ENCODE measurements at regions not wholly inside any gene's neighbourhood (a gene's known extent, or its start where the extent isn't known, plus 50 kb on each side); places are given as distances from the start of the nearest gene placed in this dataset.

DNA sequence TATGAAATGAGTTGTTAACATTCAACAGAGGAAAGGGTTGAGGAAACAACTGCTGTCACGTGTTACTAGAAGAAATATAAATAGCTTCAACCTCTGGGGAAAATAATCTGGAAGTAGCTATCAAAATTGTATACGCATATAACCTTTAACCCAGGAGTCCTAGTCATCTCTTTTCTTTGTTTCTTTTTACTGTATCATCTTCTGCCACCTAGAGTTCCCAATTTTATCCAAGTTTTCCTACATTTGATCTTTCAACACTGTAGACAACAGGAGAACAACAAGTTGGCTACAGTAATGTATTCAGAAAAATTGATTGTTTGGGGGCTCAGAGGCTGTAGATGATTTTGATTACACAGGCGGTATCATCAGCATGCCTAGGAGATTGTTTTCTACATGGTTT lies 453.7 kb downstream of the FSCB start:
- H3K36me3 Mint-ChIP-seq (ENCODE audit: low read depth) = no peaks in the 10 kb centered on the region
- no peaks in the 10 kb centered on the region for H3K27me3 Mint-ChIP-seq (ENCODE audit: low read depth)
- H3K4me3 Mint-ChIP-seq = no peak overlapping the region
- H3K27ac Mint-ChIP-seq (ENCODE audit: unreplicated experiment) = no peak overlapping the region
- TF ChIP-seq, protein P1, sequence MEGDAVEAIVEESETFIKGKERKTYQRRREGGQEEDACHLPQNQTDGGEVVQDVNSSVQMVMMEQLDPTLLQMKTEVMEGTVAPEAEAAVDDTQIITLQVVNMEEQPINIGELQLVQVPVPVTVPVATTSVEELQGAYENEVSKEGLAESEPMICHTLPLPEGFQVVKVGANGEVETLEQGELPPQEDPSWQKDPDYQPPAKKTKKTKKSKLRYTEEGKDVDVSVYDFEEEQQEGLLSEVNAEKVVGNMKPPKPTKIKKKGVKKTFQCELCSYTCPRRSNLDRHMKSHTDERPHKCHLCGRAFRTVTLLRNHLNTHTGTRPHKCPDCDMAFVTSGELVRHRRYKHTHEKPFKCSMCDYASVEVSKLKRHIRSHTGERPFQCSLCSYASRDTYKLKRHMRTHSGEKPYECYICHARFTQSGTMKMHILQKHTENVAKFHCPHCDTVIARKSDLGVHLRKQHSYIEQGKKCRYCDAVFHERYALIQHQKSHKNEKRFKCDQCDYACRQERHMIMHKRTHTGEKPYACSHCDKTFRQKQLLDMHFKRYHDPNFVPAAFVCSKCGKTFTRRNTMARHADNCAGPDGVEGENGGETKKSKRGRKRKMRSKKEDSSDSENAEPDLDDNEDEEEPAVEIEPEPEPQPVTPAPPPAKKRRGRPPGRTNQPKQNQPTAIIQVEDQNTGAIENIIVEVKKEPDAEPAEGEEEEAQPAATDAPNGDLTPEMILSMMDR (conservative IDR thresholded peaks at IDR 0.05) = no peak
- no peaks in the 10 kb centered on the region for H3K4me1 Mint-ChIP-seq
- DNase-seq (ENCODE audit: low read depth, low spot score) = no peak
- H3K9me3 Mint-ChIP-seq = no peaks in the 10 kb centered on the region

DNA sequence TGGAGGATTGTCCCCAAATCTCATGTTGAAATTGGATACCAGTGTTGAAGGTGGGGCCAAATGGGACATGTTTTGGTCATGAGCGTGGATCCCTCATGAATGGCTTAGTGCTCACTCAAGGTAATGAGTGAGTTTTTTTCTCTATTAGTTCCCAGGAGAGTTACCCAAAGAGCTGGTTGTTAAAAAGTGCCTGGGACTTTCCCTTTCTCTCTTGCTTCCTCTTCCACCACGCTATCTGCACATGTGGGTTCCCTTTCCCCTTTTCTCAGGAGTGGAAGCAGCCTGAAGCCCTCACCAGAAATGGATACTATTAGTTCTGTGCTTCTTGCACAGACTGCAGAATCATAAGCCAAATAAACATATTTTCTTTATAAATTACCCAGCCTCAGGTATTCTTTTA lies 465.4 kb downstream of the FSCB start:
- Mint-ChIP-seq H3K27me3 (ENCODE audit: low read depth) (no peaks in the 10 kb centered on the region), H3K36me3 (ENCODE audit: low read depth) (no peaks in the 10 kb centered on the region), H3K4me1 (no peaks in the 10 kb centered on the region), H3K9me3 (peaks cover 20% of the 10 kb centered on the region), H3K4me3 (no peak overlapping the region), H3K27ac (ENCODE audit: unreplicated experiment) (no peak overlapping the region)
- no peak for DNase-seq (ENCODE audit: low read depth, low spot score)
- TF ChIP-seq, protein P1 (conservative IDR thresholded peaks at IDR 0.05) = no peak

DNA sequence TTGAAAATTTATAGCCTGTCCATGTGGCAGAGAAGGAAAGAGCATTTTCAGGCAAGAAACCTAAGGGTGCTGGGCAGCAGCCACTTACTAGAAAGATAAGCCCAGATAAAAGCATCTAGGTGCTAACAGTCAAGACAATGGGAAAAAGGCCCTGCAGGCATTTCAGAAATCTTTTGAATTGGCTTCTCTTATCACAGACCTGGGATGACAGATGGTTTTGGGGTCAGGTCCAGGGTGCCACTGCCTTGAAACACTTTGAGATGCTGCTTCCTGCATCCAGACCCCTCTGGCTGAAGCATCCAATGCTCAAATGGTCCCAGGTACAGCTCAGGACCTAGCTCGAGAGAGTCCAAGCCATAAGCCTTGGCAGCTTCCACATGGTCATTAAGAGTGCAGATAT lies 466.5 kb downstream of the FSCB start:
- TF ChIP-seq, protein P1 (conservative IDR thresholded peaks at IDR 0.05) = no peak
- Mint-ChIP-seq H3K4me3 (no peak overlapping the region), H3K9me3 (peaks cover 17% of the 10 kb centered on the region), H3K36me3 (ENCODE audit: low read depth) (no peaks in the 10 kb centered on the region), H3K27ac (ENCODE audit: unreplicated experiment) (no peak overlapping the region), H3K27me3 (ENCODE audit: low read depth) (no peaks in the 10 kb centered on the region), H3K4me1 (no peaks in the 10 kb centered on the region)
- DNase-seq (ENCODE audit: low read depth, low spot score) = no peak

DNA sequence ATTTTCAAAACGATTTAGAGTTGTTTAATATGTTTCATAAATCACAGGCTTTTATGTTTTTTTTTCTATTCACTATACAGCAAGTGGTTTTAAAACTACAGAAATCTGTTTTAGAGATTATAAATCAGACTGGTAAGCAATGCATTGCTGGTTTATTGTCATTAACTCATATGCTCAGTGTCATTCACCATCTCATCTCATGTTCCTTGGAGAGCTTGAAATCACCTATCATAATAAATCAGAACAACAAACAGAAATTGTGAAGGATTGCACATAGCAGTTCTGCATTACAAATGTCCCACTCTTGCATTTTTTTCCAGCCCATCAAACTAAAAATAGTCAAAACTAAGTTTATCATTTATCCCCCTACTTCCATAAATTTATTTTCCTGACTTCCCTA lies 470.8 kb downstream of the FSCB start:
- Mint-ChIP-seq H3K36me3 (ENCODE audit: low read depth) (no peaks in the 10 kb centered on the region), H3K27me3 (ENCODE audit: low read depth) (peaks cover 3% of the 10 kb centered on the region), H3K9me3 (peaks cover 17% of the 10 kb centered on the region), H3K4me3 (no peak overlapping the region), H3K27ac (ENCODE audit: unreplicated experiment) (no peak overlapping the region), H3K4me1 (no peaks in the 10 kb centered on the region)
- TF ChIP-seq, protein P1 (conservative IDR thresholded peaks at IDR 0.05) = no peak
- DNase-seq (ENCODE audit: low read depth, low spot score) = no peak

DNA sequence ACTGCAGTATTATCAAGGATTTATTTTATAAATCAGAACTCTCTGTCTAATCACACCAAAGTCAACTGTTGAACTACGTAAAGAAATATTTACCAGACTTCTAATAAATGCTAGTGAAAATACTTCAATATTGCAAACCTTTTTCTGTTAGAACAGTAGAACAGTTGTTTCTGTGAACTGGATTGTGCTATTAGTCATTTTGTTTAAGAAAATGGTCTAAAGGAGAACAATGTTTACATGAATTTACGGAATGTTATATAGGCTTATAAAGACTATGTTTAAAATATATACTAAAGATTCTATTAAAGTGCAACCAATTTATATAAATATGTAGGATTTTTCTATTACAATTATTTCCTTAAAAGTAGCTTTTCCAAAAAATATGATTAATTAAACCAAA lies 471.4 kb downstream of the FSCB start:
- no peaks in the 10 kb centered on the region for H3K36me3 Mint-ChIP-seq (ENCODE audit: low read depth)
- TF ChIP-seq, protein P1 (conservative IDR thresholded peaks at IDR 0.05) = no peak
- H3K27ac Mint-ChIP-seq (ENCODE audit: unreplicated experiment) = no peak overlapping the region
- DNase-seq (ENCODE audit: low read depth, low spot score) = no peak
- no peaks in the 10 kb centered on the region for H3K4me1 Mint-ChIP-seq
- H3K9me3 Mint-ChIP-seq = peaks cover 17% of the 10 kb centered on the region
- H3K27me3 Mint-ChIP-seq (ENCODE audit: low read depth) = peaks cover 3% of the 10 kb centered on the region
- H3K4me3 Mint-ChIP-seq = no peak overlapping the region

DNA sequence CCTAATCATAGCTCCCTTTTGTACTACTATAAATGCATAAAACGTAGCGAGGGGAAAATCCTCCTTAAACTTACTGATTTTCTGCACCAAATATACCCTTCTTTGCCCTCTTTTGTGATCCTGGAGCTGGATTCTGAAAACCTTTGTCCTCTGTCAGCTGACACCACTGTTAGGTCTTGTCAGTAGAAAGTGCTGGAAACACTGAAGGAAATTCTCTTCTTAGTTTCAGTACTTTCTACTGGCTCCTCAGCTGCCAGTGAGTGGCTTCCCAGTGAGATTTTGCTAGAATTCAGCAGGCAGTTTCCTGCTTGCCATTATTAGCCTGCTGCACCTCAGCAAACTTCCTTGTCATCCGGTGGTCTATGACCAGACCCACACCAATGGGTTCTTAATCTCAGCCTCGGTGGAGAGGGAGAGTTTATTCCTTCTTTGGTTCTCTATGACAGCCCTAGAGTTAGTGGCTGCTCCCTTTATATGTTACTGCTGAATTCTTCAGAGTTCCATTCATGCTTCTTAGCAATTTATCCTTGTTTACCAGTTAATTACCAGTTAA lies 476.2 kb downstream of the FSCB start:
- H3K4me3 Mint-ChIP-seq = no peak overlapping the region
- TF ChIP-seq, protein P1 (conservative IDR thresholded peaks at IDR 0.05) = no peak
- peaks cover 3% of the 10 kb centered on the region for H3K27me3 Mint-ChIP-seq (ENCODE audit: low read depth)

More for the DNA sequence above, 476.2 kb downstream of the FSCB start:
- DNase-seq (ENCODE audit: low read depth, low spot score) = no peak
- Mint-ChIP-seq H3K36me3 (ENCODE audit: low read depth) (no peaks in the 10 kb centered on the region), H3K9me3 (no peaks in the 10 kb centered on the region), H3K4me1 (no peaks in the 10 kb centered on the region), H3K27ac (ENCODE audit: unreplicated experiment) (no peak overlapping the region)

Data from neural crest cell (in vitro differentiated cells).